GM23338 (cell line): ENCODE measurements at regions not wholly inside any gene's neighbourhood (a gene's known extent, or its start where the extent isn't known, plus 50 kb on each side); places are given as distances from the start of the nearest gene placed in this dataset.

ENCODE experiments used
- CTCF ChIP-seq, 2 experiments: fragments of 200-600 bp in 1 of 2; sonication (generic) in 1 of 2; conservative IDR thresholded peaks; 2 replicates each; pipeline versions ENCODE4 v1.5.1 to v1.6.1; 2016 to 2017; ENCODE audit warnings: antibody characterized with exemption in 2 of 2, low read depth in 2 of 2, mild to moderate bottlenecking in 2 of 2, moderate library complexity in 1 of 2
- ETS1 ChIP-seq: IDR thresholded peaks from 2 replicates; pipeline ENCODE4 v1.6.1; 2016; ENCODE audit warnings: antibody characterized with exemption
- EZH2 ChIP-seq: fragments of 200-600 bp; sonication (generic); IDR thresholded peaks from one replicate; pipeline ENCODE4 v1.8.0; 2017; ENCODE audit warnings: antibody characterized with exemption, mild to moderate bottlenecking, low read depth; ENCODE audit not compliant: unreplicated experiment
- EZH2phosphoT487 ChIP-seq: fragments of 200-600 bp; sonication (generic); IDR thresholded peaks from one replicate; pipeline ENCODE4 v1.8.1; 2018; ENCODE audit warnings: antibody characterized with exemption; ENCODE audit not compliant: unreplicated experiment
- POLR2AphosphoS5 ChIP-seq: IDR thresholded peaks from 2 replicates; pipeline ENCODE4 v1.6.1; 2016; ENCODE audit warnings: antibody characterized with exemption, low read depth
- REST ChIP-seq: IDR thresholded peaks from one replicate; pipeline ENCODE4 v1.6.1; 2018; ENCODE audit warnings: antibody characterized with exemption; ENCODE audit not compliant: unreplicated experiment
- STAT1 ChIP-seq: IDR thresholded peaks from one replicate; pipeline ENCODE4 v1.6.1; 2016; ENCODE audit warnings: antibody characterized with exemption; ENCODE audit not compliant: unreplicated experiment

- TF ChIP-seq CTCF (conservative IDR thresholded peaks at IDR 0.05; ENCODE audit: low read depth in 2 of 2) (no peak), POLR2AphosphoS5 (no peak), STAT1 (no peak), REST (no peak), ETS1 (no peak), EZH2phosphoT487 (no peak), EZH2 (no peak)
Observed at GRCh38 chrX:147850875-147851274, 60.8 kb upstream of the FMR1 start.
